T-helper 1 cell (primary cell): ENCODE measurements at regions not wholly inside any gene's neighbourhood (a gene's known extent, or its start where the extent isn't known, plus 50 kb on each side); places are given as distances from the start of the nearest gene placed in this dataset.

Source experiments
- DNase-seq, 5 donors: peaks; one replicate each; pipeline ENCODE4 v3.0.0-alpha.2; 2012 to 2020

GRCh38 chr2:23235736-23236135 lies 149.2 kb upstream of the KLHL29 start:
- DNase-seq, result no peak

- DNase-seq, result no peak
These were observed 147.8 kb upstream of the KLHL29 start for GRCh38 chr2:23237147-23237546.

- DNase-seq, result no peak
These were observed 146.8 kb upstream of the KLHL29 start for GRCh38 chr2:23238011-23238657.

- no peak for DNase-seq
These were observed 145.6 kb upstream of the KLHL29 start for GRCh38 chr2:23239374-23239773.

- no peak for DNase-seq
These were observed 143.9 kb upstream of the KLHL29 start for GRCh38 chr2:23241121-23241520.

GRCh38 chr2:23241611-23242245 lies 143.3 kb upstream of the KLHL29 start:
- DNase-seq, result no peak

- no peak for DNase-seq
These were observed 141.8 kb upstream of the KLHL29 start for GRCh38 chr2:23243073-23243659.

GRCh38 chr2:23244617-23245016 lies 140.4 kb upstream of the KLHL29 start:
- no peak for DNase-seq

GRCh38 chr2:23246992-23247683 lies 137.8 kb upstream of the KLHL29 start:
- DNase-seq, result no peak

- no peak for DNase-seq
These were observed 136.3 kb upstream of the KLHL29 start for GRCh38 chr2:23248667-23249066.

GRCh38 chr2:23249348-23249747 lies 135.6 kb upstream of the KLHL29 start:
- DNase-seq, result no peak

- no peak for DNase-seq
These were observed 134.6 kb upstream of the KLHL29 start for GRCh38 chr2:23250371-23250770.

- no peak for DNase-seq
These were observed 128.3 kb upstream of the KLHL29 start for GRCh38 chr2:23256643-23257042.

GRCh38 chr2:23260621-23261020 lies 124.4 kb upstream of the KLHL29 start:
- no peak for DNase-seq

- DNase-seq, result no peak
These were observed 116.3 kb upstream of the KLHL29 start for GRCh38 chr2:23268467-23269263.

GRCh38 chr2:23269747-23270146 lies 115.2 kb upstream of the KLHL29 start:
- DNase-seq, result no peak

- no peak for DNase-seq
These were observed 114.2 kb upstream of the KLHL29 start for GRCh38 chr2:23270810-23271209.

GRCh38 chr2:23271230-23271629 lies 113.7 kb upstream of the KLHL29 start:
- no peak for DNase-seq

- no peak for DNase-seq
These were observed 111.2 kb upstream of the KLHL29 start for GRCh38 chr2:23273786-23274185.

- no peak for DNase-seq
These were observed 104.6 kb upstream of the KLHL29 start for GRCh38 chr2:23280401-23280800.

GRCh38 chr2:23283653-23284052 lies 101.3 kb upstream of the KLHL29 start:
- no peak for DNase-seq

- no peak for DNase-seq
These were observed 99.7 kb upstream of the KLHL29 start for GRCh38 chr2:23285091-23285800.
